GM12801 (cell line): ENCODE measurements at regions not wholly inside any gene's neighbourhood (a gene's known extent, or its start where the extent isn't known, plus 50 kb on each side); places are given as distances from the start of the nearest gene placed in this dataset.

Experiments
- TF ChIP-seq, protein P1 (sequence below): IDR thresholded peaks from one replicate; pipeline ENCODE4 v1.5.1; 2011; ENCODE audit warnings: control low read depth; ENCODE audit not compliant: insufficient read length; ENCODE audit errors: extremely low read depth

- TF ChIP-seq, protein P1, sequence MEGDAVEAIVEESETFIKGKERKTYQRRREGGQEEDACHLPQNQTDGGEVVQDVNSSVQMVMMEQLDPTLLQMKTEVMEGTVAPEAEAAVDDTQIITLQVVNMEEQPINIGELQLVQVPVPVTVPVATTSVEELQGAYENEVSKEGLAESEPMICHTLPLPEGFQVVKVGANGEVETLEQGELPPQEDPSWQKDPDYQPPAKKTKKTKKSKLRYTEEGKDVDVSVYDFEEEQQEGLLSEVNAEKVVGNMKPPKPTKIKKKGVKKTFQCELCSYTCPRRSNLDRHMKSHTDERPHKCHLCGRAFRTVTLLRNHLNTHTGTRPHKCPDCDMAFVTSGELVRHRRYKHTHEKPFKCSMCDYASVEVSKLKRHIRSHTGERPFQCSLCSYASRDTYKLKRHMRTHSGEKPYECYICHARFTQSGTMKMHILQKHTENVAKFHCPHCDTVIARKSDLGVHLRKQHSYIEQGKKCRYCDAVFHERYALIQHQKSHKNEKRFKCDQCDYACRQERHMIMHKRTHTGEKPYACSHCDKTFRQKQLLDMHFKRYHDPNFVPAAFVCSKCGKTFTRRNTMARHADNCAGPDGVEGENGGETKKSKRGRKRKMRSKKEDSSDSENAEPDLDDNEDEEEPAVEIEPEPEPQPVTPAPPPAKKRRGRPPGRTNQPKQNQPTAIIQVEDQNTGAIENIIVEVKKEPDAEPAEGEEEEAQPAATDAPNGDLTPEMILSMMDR, result no peak
Measured at GRCh38 chr1:209113521-209113920, 470.0 kb upstream of the CAMK1G start.

DNA sequence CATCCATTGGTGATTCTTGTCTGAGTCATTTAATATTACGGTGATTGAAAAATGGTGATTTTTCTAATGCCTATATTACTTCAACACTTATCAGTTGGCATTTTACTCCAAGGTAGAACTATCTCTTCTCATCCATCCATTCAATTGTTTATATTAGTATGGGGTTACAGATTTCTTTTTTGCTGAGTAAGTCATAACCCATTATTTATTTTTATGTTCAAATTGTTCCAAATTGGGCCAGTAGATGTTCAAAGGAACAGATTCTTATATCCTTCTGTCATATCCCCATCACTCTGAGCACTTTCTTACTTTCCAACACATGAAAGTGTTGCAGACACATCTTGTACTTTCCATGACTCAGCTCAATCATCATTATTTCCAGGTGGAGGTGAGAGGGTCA, 466.8 kb upstream of the CAMK1G start:
- TF ChIP-seq, protein P1, result no peak

DNA sequence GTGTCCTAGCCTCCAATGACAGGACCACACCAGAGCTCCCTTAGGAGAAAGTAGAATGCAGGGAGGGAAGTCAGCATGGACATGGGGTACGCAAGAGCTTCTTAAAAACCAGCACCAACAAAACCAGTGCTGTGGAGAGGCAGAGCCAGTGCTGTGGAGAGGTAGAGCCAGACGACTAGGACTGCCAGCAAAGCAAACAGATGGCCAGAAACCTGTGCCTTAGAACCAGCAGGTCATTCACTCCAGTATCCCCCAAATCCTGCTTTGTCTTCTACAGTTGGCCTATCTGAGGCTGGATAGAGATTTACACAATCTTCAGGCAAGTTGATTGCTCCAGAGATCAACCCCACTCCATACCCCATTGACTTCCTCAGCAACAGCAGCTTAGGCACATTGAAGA, 459.9 kb upstream of the CAMK1G start:
- TF ChIP-seq, protein P1, result no peak

GRCh38 chr1:209130886-209131285, 452.6 kb upstream of the CAMK1G start:
- TF ChIP-seq, protein P1, result no peak

- TF ChIP-seq, protein P1, result no peak
Measured at GRCh38 chr1:209132736-209133467, 450.6 kb upstream of the CAMK1G start.

- TF ChIP-seq, protein P1, result no peak
Measured at GRCh38 chr1:209134001-209134400, 449.5 kb upstream of the CAMK1G start.

DNA sequence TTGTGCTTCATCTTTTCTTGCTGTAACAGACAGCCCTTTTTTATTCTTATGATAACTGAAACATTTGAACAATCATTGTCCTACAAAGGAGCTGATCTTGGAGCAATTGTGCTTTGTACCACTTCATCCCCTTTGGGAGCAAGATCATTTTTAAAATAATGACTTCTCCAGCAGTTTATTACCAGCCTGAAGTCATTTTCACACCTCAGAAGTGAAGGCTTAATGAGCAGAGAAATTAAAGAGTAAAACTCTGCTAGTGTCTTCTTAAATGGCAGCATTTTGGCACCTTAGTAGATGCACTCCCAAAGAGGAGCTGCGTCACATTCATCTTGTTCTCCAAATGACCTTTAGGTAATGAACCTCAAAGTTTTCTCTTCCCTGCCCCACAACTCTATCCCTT, 439.6 kb upstream of the CAMK1G start:
- TF ChIP-seq, protein P1, result no peak
